ENCODE measurements at regions not wholly inside any gene's neighbourhood (a gene's known extent, or its start where the extent isn't known, plus 50 kb on each side); places are given as distances from the start of the nearest gene placed in this dataset.

GRCh38 chr20:6411651-6412050, 288.8 kb upstream of the FERMT1 start:
- no peak overlapping the region for H2BK5ac ChIP-seq (ENCODE audit: low read depth, low read length, poor library complexity)

GRCh38 chr20:6410721-6411120, 287.9 kb upstream of the FERMT1 start:
- H3K4me1 ChIP-seq (ENCODE audit: control insufficient read depth in 1 of 2, insufficient read depth in 2 of 2, low read length in 2 of 2), result no peaks in the 10 kb centered on the region
- no peak overlapping the region for H4K8ac ChIP-seq (ENCODE audit: low read depth, low read length)
- no peak overlapping the region for H2BK5ac ChIP-seq (ENCODE audit: low read depth, low read length, poor library complexity)
- H2BK120ac ChIP-seq (ENCODE audit: insufficient read depth, low read length, poor library complexity), result no peak overlapping the region
- no peak overlapping the region for H2AFZ ChIP-seq (ENCODE audit: insufficient read depth, low read length, poor library complexity)
- H3K9ac ChIP-seq (ENCODE audit: low read length), result no peak overlapping the region
- H3K4me3 ChIP-seq (ENCODE audit: low read depth, low read length), result no peak overlapping the region
- no peak for DNase-seq
- no peaks in the 10 kb centered on the region for H3K79me2 ChIP-seq (ENCODE audit: control insufficient read depth, insufficient read depth, low read length, poor library complexity)
- H4K12ac ChIP-seq (ENCODE audit: low read depth, low read length), result no peak overlapping the region
- H3K36me3 ChIP-seq (ENCODE audit: control insufficient read depth in 1 of 2, insufficient read depth in 2 of 2, low read length in 2 of 2), result no peaks in the 10 kb centered on the region
- WGBS (ENCODE audit: extremely low coverage, insufficient coverage, insufficient read length), result no CpG with 5 or more reads among the region's 2 CpGs
- no peaks in the 10 kb centered on the region for H3K9me3 ChIP-seq (ENCODE audit: insufficient read depth, low read depth, low read length)
- H2BK12ac ChIP-seq (ENCODE audit: low read length), result no peak overlapping the region
- H3K27ac ChIP-seq (ENCODE audit: low read depth, low read length), result no peak overlapping the region
- H3K27me3 ChIP-seq (ENCODE audit: insufficient read depth, low read length), result no peaks in the 10 kb centered on the region
- H3K79me1 ChIP-seq (ENCODE audit: low read length), result no peaks in the 10 kb centered on the region
- H3K4ac ChIP-seq (ENCODE audit: low read depth, low read length), result no peak overlapping the region
- no peak overlapping the region for H3K14ac ChIP-seq (ENCODE audit: low read length)
- no peak overlapping the region for H4K91ac ChIP-seq (ENCODE audit: low read depth, low read length)
- no peak overlapping the region for H3K4me2 ChIP-seq (ENCODE audit: low read length)
- H2AK5ac ChIP-seq (ENCODE audit: low read length), result no peak overlapping the region
- no peak overlapping the region for H3K23ac ChIP-seq (ENCODE audit: low read length)
- no peak overlapping the region for H3K18ac ChIP-seq (ENCODE audit: low read length)

More at GRCh38 chr20:6411651-6412050, 288.8 kb upstream of the FERMT1 start:
- H3K18ac ChIP-seq (ENCODE audit: low read length), result no peak overlapping the region
- no peak overlapping the region for H3K9ac ChIP-seq (ENCODE audit: low read length)
- WGBS (ENCODE audit: extremely low coverage, insufficient coverage, insufficient read length), result no CpG with 5 or more reads among the region's 2 CpGs
- H3K36me3 ChIP-seq (ENCODE audit: control insufficient read depth in 1 of 2, insufficient read depth in 2 of 2, low read length in 2 of 2), result no peaks in the 10 kb centered on the region
- H2AFZ ChIP-seq (ENCODE audit: insufficient read depth, low read length, poor library complexity), result no peak overlapping the region
- H3K9me3 ChIP-seq (ENCODE audit: insufficient read depth, low read depth, low read length), result no peaks in the 10 kb centered on the region
- H3K4ac ChIP-seq (ENCODE audit: low read depth, low read length), result no peak overlapping the region
- no peak overlapping the region for H2AK5ac ChIP-seq (ENCODE audit: low read length)
- H3K27me3 ChIP-seq (ENCODE audit: insufficient read depth, low read length), result no peaks in the 10 kb centered on the region
- H3K4me1 ChIP-seq (ENCODE audit: control insufficient read depth in 1 of 2, insufficient read depth in 2 of 2, low read length in 2 of 2), result no peaks in the 10 kb centered on the region
- no peak overlapping the region for H2BK12ac ChIP-seq (ENCODE audit: low read length)
- H2BK120ac ChIP-seq (ENCODE audit: insufficient read depth, low read length, poor library complexity), result no peak overlapping the region
- DNase-seq, result no peak
- no peak overlapping the region for H3K14ac ChIP-seq (ENCODE audit: low read length)
- no peak overlapping the region for H4K91ac ChIP-seq (ENCODE audit: low read depth, low read length)
- no peaks in the 10 kb centered on the region for H3K79me1 ChIP-seq (ENCODE audit: low read length)
- no peak overlapping the region for H3K4me3 ChIP-seq (ENCODE audit: low read depth, low read length)
- no peak overlapping the region for H4K8ac ChIP-seq (ENCODE audit: low read depth, low read length)
- H3K23ac ChIP-seq (ENCODE audit: low read length), result no peak overlapping the region
- no peak overlapping the region for H4K12ac ChIP-seq (ENCODE audit: low read depth, low read length)
- no peak overlapping the region for H3K27ac ChIP-seq (ENCODE audit: low read depth, low read length)
- no peaks in the 10 kb centered on the region for H3K79me2 ChIP-seq (ENCODE audit: control insufficient read depth, insufficient read depth, low read length, poor library complexity)
- H3K4me2 ChIP-seq (ENCODE audit: low read length), result no peak overlapping the region

- no CpG with 5 or more reads among the region's 5 CpGs for WGBS (ENCODE audit: extremely low coverage, insufficient coverage, insufficient read length)
- H2AFZ ChIP-seq (ENCODE audit: insufficient read depth, low read length, poor library complexity), result no peak overlapping the region
Observed at GRCh38 chr20:6407163-6407562, 284.3 kb upstream of the FERMT1 start.

GRCh38 chr20:6401893-6402557, 279.2 kb upstream of the FERMT1 start:
- Histone ChIP-seq H3K4me3 (ENCODE audit: low read depth, low read length) (no peak overlapping the region), H2AK5ac (ENCODE audit: low read length) (no peak overlapping the region), H3K18ac (ENCODE audit: low read length) (no peak overlapping the region), H3K79me1 (ENCODE audit: low read length) (no peaks in the 10 kb centered on the region), H3K9ac (ENCODE audit: low read length) (no peak overlapping the region), H3K4ac (ENCODE audit: low read depth, low read length) (no peak overlapping the region), H2BK120ac (ENCODE audit: insufficient read depth, low read length, poor library complexity) (no peak overlapping the region), H4K8ac (ENCODE audit: low read depth, low read length) (no peak overlapping the region), H2BK5ac (ENCODE audit: low read depth, low read length, poor library complexity) (no peak overlapping the region), H3K27me3 (ENCODE audit: insufficient read depth, low read length) (no peaks in the 10 kb centered on the region), H3K4me2 (ENCODE audit: low read length) (no peak overlapping the region), H4K91ac (ENCODE audit: low read depth, low read length) (no peak overlapping the region), H3K14ac (ENCODE audit: low read length) (no peak overlapping the region), H2AFZ (ENCODE audit: insufficient read depth, low read length, poor library complexity) (no peak overlapping the region), H3K27ac (ENCODE audit: low read depth, low read length) (no peak overlapping the region), H2BK12ac (ENCODE audit: low read length) (no peak overlapping the region), H3K36me3 (ENCODE audit: control insufficient read depth in 1 of 2, insufficient read depth in 2 of 2, low read length in 2 of 2) (no peaks in the 10 kb centered on the region), H3K9me3 (ENCODE audit: insufficient read depth, low read depth, low read length) (no peaks in the 10 kb centered on the region), H3K4me1 (ENCODE audit: control insufficient read depth in 1 of 2, insufficient read depth in 2 of 2, low read length in 2 of 2) (no peaks in the 10 kb centered on the region), H3K79me2 (ENCODE audit: control insufficient read depth, insufficient read depth, low read length, poor library complexity) (no peaks in the 10 kb centered on the region), H4K12ac (ENCODE audit: low read depth, low read length) (no peak overlapping the region), H3K23ac (ENCODE audit: low read length) (no peak overlapping the region)
- DNase-seq, result no peak
- no CpG with 5 or more reads among the region's 3 CpGs for WGBS (ENCODE audit: extremely low coverage, insufficient coverage, insufficient read length)

More at GRCh38 chr20:6407163-6407562, 284.3 kb upstream of the FERMT1 start:
- no peak overlapping the region for H3K23ac ChIP-seq (ENCODE audit: low read length)
- no peak overlapping the region for H2BK120ac ChIP-seq (ENCODE audit: insufficient read depth, low read length, poor library complexity)
- H4K91ac ChIP-seq (ENCODE audit: low read depth, low read length), result no peak overlapping the region
- H4K8ac ChIP-seq (ENCODE audit: low read depth, low read length), result no peak overlapping the region
- H2BK5ac ChIP-seq (ENCODE audit: low read depth, low read length, poor library complexity), result no peak overlapping the region
- H3K9ac ChIP-seq (ENCODE audit: low read length), result no peak overlapping the region
- H3K79me1 ChIP-seq (ENCODE audit: low read length), result no peaks in the 10 kb centered on the region
- no peaks in the 10 kb centered on the region for H3K27me3 ChIP-seq (ENCODE audit: insufficient read depth, low read length)
- no peaks in the 10 kb centered on the region for H3K9me3 ChIP-seq (ENCODE audit: insufficient read depth, low read depth, low read length)
- H4K12ac ChIP-seq (ENCODE audit: low read depth, low read length), result no peak overlapping the region
- no peak overlapping the region for H3K14ac ChIP-seq (ENCODE audit: low read length)
- H3K27ac ChIP-seq (ENCODE audit: low read depth, low read length), result no peak overlapping the region
- H3K36me3 ChIP-seq (ENCODE audit: control insufficient read depth in 1 of 2, insufficient read depth in 2 of 2, low read length in 2 of 2), result no peaks in the 10 kb centered on the region
- no peak overlapping the region for H3K4me3 ChIP-seq (ENCODE audit: low read depth, low read length)
- H3K4me2 ChIP-seq (ENCODE audit: low read length), result no peak overlapping the region
- H3K79me2 ChIP-seq (ENCODE audit: control insufficient read depth, insufficient read depth, low read length, poor library complexity), result no peaks in the 10 kb centered on the region
- H3K4ac ChIP-seq (ENCODE audit: low read depth, low read length), result no peak overlapping the region
- H2AK5ac ChIP-seq (ENCODE audit: low read length), result no peak overlapping the region
- no peak overlapping the region for H2BK12ac ChIP-seq (ENCODE audit: low read length)
- DNase-seq, result no peak
- H3K18ac ChIP-seq (ENCODE audit: low read length), result no peak overlapping the region
- H3K4me1 ChIP-seq (ENCODE audit: control insufficient read depth in 1 of 2, insufficient read depth in 2 of 2, low read length in 2 of 2), result no peaks in the 10 kb centered on the region

All from trophoblast cell (in vitro differentiated cells and primary cell).